CD14-positive monocyte (primary cell): ENCODE measurements at regions not wholly inside any gene's neighbourhood (a gene's known extent, or its start where the extent isn't known, plus 50 kb on each side); places are given as distances from the start of the nearest gene placed in this dataset.

Source experiments
- DNase-seq, 3 donors: peaks; one replicate each; pipeline ENCODE4 v3.0.0-alpha.2; 2011 to 2022
- H2AFZ ChIP-seq: 2 replicates; pipeline ENCODE4 v1.6.0; 2012; ENCODE audit warnings: mild to moderate bottlenecking, low read depth, low read length, inconsistent platforms; ENCODE audit not compliant: insufficient read depth, poor library complexity, severe bottlenecking
- H3K27ac ChIP-seq, 2 donors: 1 replicate in 1 of 2; 2 replicates in 1 of 2; pipeline ENCODE4 v1.5.1; 2012 to 2013; ENCODE audit warnings: low read length in 2 of 2, control low read depth in 1 of 2, inconsistent platforms in 1 of 2, low read depth in 1 of 2, mild to moderate bottlenecking in 1 of 2
- H3K27me3 ChIP-seq, 2 donors: one replicate each; pipeline versions ENCODE4 v1.6.0 to v1.6.1; 2011 to 2013; ENCODE audit warnings: low read length in 2 of 2; ENCODE audit not compliant: control insufficient read depth in 2 of 2, insufficient read depth in 2 of 2
- H3K36me3 ChIP-seq, 2 donors: replicated peaks in 1 of 2; 1 replicate in 1 of 2; 2 replicates in 1 of 2; pipeline versions ENCODE4 v1.5.1 to v1.6.1; 2012 to 2013; ENCODE audit warnings: low read length in 2 of 2, control low read depth in 1 of 2, inconsistent platforms in 1 of 2, mild to moderate bottlenecking in 1 of 2; ENCODE audit not compliant: insufficient read depth in 2 of 2, control insufficient read depth in 1 of 2
- H3K4me1 ChIP-seq, 2 donors: 1 replicate in 1 of 2; 2 replicates in 1 of 2; pipeline versions ENCODE4 v1.5.1 to v1.6.1; 2012 to 2013; ENCODE audit warnings: low read length in 2 of 2, control low read depth in 1 of 2, inconsistent platforms in 1 of 2, mild to moderate bottlenecking in 1 of 2, moderate library complexity in 1 of 2; ENCODE audit not compliant: insufficient read depth in 2 of 2, control insufficient read depth in 1 of 2
- H3K4me2 ChIP-seq: replicated peaks from 2 replicates; pipeline ENCODE3; 2012; ENCODE audit warnings: low read length, moderate library complexity, mild to moderate bottlenecking; ENCODE audit not compliant: poor library complexity, severe bottlenecking; ENCODE audit errors: extremely low read depth
- H3K4me3 ChIP-seq, 3 experiments: fragments of 200-600 bp in 1 of 3; sonication (generic) in 1 of 3; replicated peaks in 1 of 3; 1 replicate in 2 of 3; 2 replicates in 1 of 3; pipeline ENCODE4 v1.5.1; 2011 to 2013; ENCODE audit warnings: low read length in 3 of 3, mild to moderate bottlenecking in 3 of 3, control low read depth in 2 of 3, low read depth in 2 of 3, inconsistent platforms in 1 of 3, moderate library complexity in 1 of 3
- H3K79me2 ChIP-seq: 2 replicates; pipeline ENCODE4 v1.6.0; 2012; ENCODE audit warnings: mild to moderate bottlenecking, control low read depth, inconsistent platforms, low read length, moderate library complexity; ENCODE audit not compliant: insufficient read depth
- H3K9ac ChIP-seq: 2 replicates; pipeline ENCODE4 v1.6.0; 2017; ENCODE audit warnings: low read length, mild to moderate bottlenecking; ENCODE audit not compliant: insufficient read depth, poor library complexity, severe bottlenecking
- H3K9me3 ChIP-seq, 2 donors: replicated peaks in 1 of 2; 1 replicate in 1 of 2; 2 replicates in 1 of 2; pipeline versions ENCODE4 v1.5.1 to v1.6.1; 2012 to 2013; ENCODE audit warnings: low read length in 2 of 2, control low read depth in 1 of 2; ENCODE audit not compliant: control insufficient read depth in 1 of 2, insufficient read depth in 1 of 2
- H4K20me1 ChIP-seq: 2 replicates; pipeline ENCODE4 v1.6.0; 2012; ENCODE audit warnings: mild to moderate bottlenecking, low read length, control low read depth, moderate library complexity; ENCODE audit not compliant: insufficient read depth
- H3K27ac Mint-ChIP-seq, 7 donors: one replicate each; pipeline ENCODE4 v1.8.0; 2020; ENCODE audit warnings: mild to moderate bottlenecking in 7 of 7, mixed read lengths in 7 of 7, moderate library complexity in 6 of 7, inconsistent platforms in 2 of 7
- H3K27me3 Mint-ChIP-seq, 3 donors: one replicate each; pipeline ENCODE4 v1.8.0; 2021 to 2022; ENCODE audit warnings: low read depth in 3 of 3, mild to moderate bottlenecking in 3 of 3, mixed read lengths in 3 of 3, moderate library complexity in 3 of 3, inconsistent platforms in 1 of 3
- H3K36me3 Mint-ChIP-seq, 2 donors: one replicate each; pipeline ENCODE4 v1.8.0; 2020; ENCODE audit warnings: mixed read lengths in 2 of 2, inconsistent platforms in 1 of 2, mild to moderate bottlenecking in 1 of 2
- H3K4me1 Mint-ChIP-seq: one replicate; pipeline ENCODE4 v1.8.0; 2020; ENCODE audit warnings: mild to moderate bottlenecking, mixed read lengths
- H3K4me3 Mint-ChIP-seq, 2 donors: one replicate each; pipeline ENCODE4 v1.8.0; 2020; ENCODE audit warnings: mild to moderate bottlenecking in 2 of 2, mixed read lengths in 2 of 2, moderate library complexity in 1 of 2
- H3K9me3 Mint-ChIP-seq, 7 donors: one replicate each; pipeline ENCODE4 v1.8.0; 2020 to 2022; ENCODE audit warnings: mixed read lengths in 7 of 7, mild to moderate bottlenecking in 6 of 7, moderate library complexity in 6 of 7, inconsistent platforms in 2 of 7
- CTCF ChIP-seq: fragments of 200-600 bp; IDR thresholded peaks from one replicate; pipeline ENCODE4 v1.8.0; 2022; ENCODE audit warnings: antibody characterized with exemption, mild to moderate bottlenecking
- WGBS: methylation state at CpG from one replicate; pipeline ENCODE4 v1.1.5; 2013; ENCODE audit warnings: missing lambda C conversion rate; ENCODE audit not compliant: insufficient coverage; 5-methylcytosine and 5-hydroxymethylcytosine counted together
- intact Hi-C, 2 donors: fragments of 100-400 bp; cut with micrococcal nuclease; formaldehyde crosslinking; loops; one replicate each; pipeline versions ENCODE4 v1.15.0 to v1.15.1; 2023

- no peak overlapping the region for H3K27ac ChIP-seq
- no peak overlapping the region for H2AFZ ChIP-seq
- no peaks in the 10 kb centered on the region for H3K4me1 Mint-ChIP-seq
- H3K27me3 Mint-ChIP-seq: peaks cover 1 to 10% (median 3%) of the 10 kb centered on the region in 3 donors
- H3K36me3 ChIP-seq: no peaks in the 10 kb centered on the region
- no peaks in the 10 kb centered on the region for H3K79me2 ChIP-seq
- H3K36me3 Mint-ChIP-seq: no peaks in the 10 kb centered on the region
- TF ChIP-seq CTCF: no peak
- H3K9ac ChIP-seq: no peak overlapping the region
- DNase-seq: no peak
- no peak overlapping the region for H3K27ac Mint-ChIP-seq
- no peaks in the 10 kb centered on the region for H3K4me1 ChIP-seq
- no peak overlapping the region for H3K4me3 ChIP-seq
- H3K27me3 ChIP-seq: no peaks in the 10 kb centered on the region
- 100% methylated on average over 1 of the region's 3 CpGs for WGBS
- no peak overlapping the region for H3K4me3 Mint-ChIP-seq
- peaks cover 0 to 6% (median 0%) of the 10 kb centered on the region in 7 donors for H3K9me3 Mint-ChIP-seq
- intact Hi-C loops: no loop called here
- no peaks in the 10 kb centered on the region for H4K20me1 ChIP-seq
- no peaks in the 10 kb centered on the region for H3K9me3 ChIP-seq
- H3K4me2 ChIP-seq: no peak overlapping the region
Observed at GRCh38 chrX:69037786-69038185, 127.5 kb downstream of the PJA1 start.

GRCh38 chrX:69036674-69037573, 128.3 kb downstream of the PJA1 start:
- H3K36me3 ChIP-seq: no peaks in the 10 kb centered on the region
- H3K4me2 ChIP-seq: no peak overlapping the region
- no peaks in the 10 kb centered on the region for H3K27me3 ChIP-seq
- peak overlapping the region in 1 of 2 donors; percentile 27 for H3K4me3 Mint-ChIP-seq
- intact Hi-C loops: no loop called here
- no peak overlapping the region for H3K27ac ChIP-seq
- no peaks in the 10 kb centered on the region for H3K36me3 Mint-ChIP-seq
- H3K9me3 Mint-ChIP-seq: peaks cover 0 to 3% (median 0%) of the 10 kb centered on the region in 7 donors
- no peak for DNase-seq
- H3K4me1 Mint-ChIP-seq: no peaks in the 10 kb centered on the region
- H4K20me1 ChIP-seq: no peaks in the 10 kb centered on the region
- no peaks in the 10 kb centered on the region for H3K4me1 ChIP-seq
- no peaks in the 10 kb centered on the region for H3K79me2 ChIP-seq
- no CpG with 5 or more reads among the region's 14 CpGs for WGBS
- H3K9me3 ChIP-seq: no peaks in the 10 kb centered on the region
- peaks cover 1 to 8% (median 3%) of the 10 kb centered on the region in 3 donors for H3K27me3 Mint-ChIP-seq
- H3K27ac Mint-ChIP-seq: no peak overlapping the region
- no peak overlapping the region for H3K9ac ChIP-seq
- H3K4me3 ChIP-seq: no peak overlapping the region
- TF ChIP-seq CTCF: no peak
- no peak overlapping the region for H2AFZ ChIP-seq
